HEK293 (cell line): ENCODE measurements at regions not wholly inside any gene's neighbourhood (a gene's known extent, or its start where the extent isn't known, plus 50 kb on each side); places are given as distances from the start of the nearest gene placed in this dataset.
"Not testable (repeated sequence)": the region's sequence is repeated elsewhere in the genome, so short reads cannot be mapped to it uniquely, and the experiment has no call there.

Source experiments
- CTCF ChIA-PET: fragments of 350-600 bp; formaldehyde crosslinking; extraction: SDS; loops from one replicate; lab custom pipeline; 2021; ENCODE audit warnings: antibody characterized with exemption; lab: Yijun Ruan, JAX
- POLR2A ChIA-PET: fragments of 300-600 bp; formaldehyde crosslinking; extraction: SDS; loops from one replicate; lab custom pipeline; 2020; ENCODE audit warnings: antibody characterized with exemption, inconsistent platforms; lab: Yijun Ruan, JAX
- H3K27ac ChIP-seq: fragments of 200-500 bp; sonication (Bioruptor generic); 2 replicates; pipeline ENCODE4 v1.5.1; 2014; ENCODE audit warnings: low read depth, low read length, control low read depth, inconsistent platforms; ENCODE audit errors: extremely low read depth
- H3K36me3 ChIP-seq, 2 experiments: fragments of 200-500 bp in 1 of 2; sonication (Bioruptor generic) in 1 of 2; 1 replicate in 1 of 2; 2 replicates in 1 of 2; pipeline ENCODE4 v1.5.1; 2014 to 2017; ENCODE audit warnings: inconsistent platforms in 2 of 2, low read length in 2 of 2; ENCODE audit not compliant: control insufficient read depth in 2 of 2, insufficient read depth in 1 of 2
- H3K4me1 ChIP-seq: fragments of 200-500 bp; sonication (Bioruptor generic); 2 replicates; pipeline ENCODE4 v1.5.1; 2014; ENCODE audit warnings: mild to moderate bottlenecking, low read length, inconsistent platforms; ENCODE audit not compliant: control insufficient read depth, insufficient read depth
- H3K4me3 ChIP-seq: 2 replicates; pipeline ENCODE4 v1.5.1; 2011; ENCODE audit warnings: low read depth, mild to moderate bottlenecking, control low read depth, low read length, moderate library complexity
- H3K9me3 ChIP-seq: fragments of 200-500 bp; sonication (Bioruptor generic); 2 replicates; pipeline ENCODE4 v1.5.1; 2014; ENCODE audit warnings: low read depth, low read length, inconsistent platforms; ENCODE audit not compliant: control insufficient read depth, insufficient read depth
- GLI2 ChIP-seq: fragments of 450-650 bp; formaldehyde crosslinking; IDR thresholded peaks from 2 replicates; pipeline ENCODE4; 2017; ENCODE audit warnings: missing biosample characterization, missing genetic modification characterization, low read depth, borderline replicate concordance
- KLF16 ChIP-seq: fragments of 450-650 bp; formaldehyde crosslinking; IDR thresholded peaks from 2 replicates; pipeline ENCODE4 v1.5.1; 2017; ENCODE audit warnings: missing biosample characterization, missing genetic modification characterization
- KLF7 ChIP-seq: fragments of 450-650 bp; formaldehyde crosslinking; IDR thresholded peaks from 2 replicates; pipeline ENCODE4 v1.5.1; 2016; ENCODE audit warnings: missing biosample characterization, missing genetic modification characterization, borderline replicate concordance
- SP3 ChIP-seq: fragments of 450-650 bp; formaldehyde crosslinking; IDR thresholded peaks from 2 replicates; pipeline ENCODE4 v1.5.1; 2016; ENCODE audit warnings: missing biosample characterization, missing genetic modification characterization
- SP7 ChIP-seq: fragments of 450-650 bp; formaldehyde crosslinking; IDR thresholded peaks from 2 replicates; pipeline ENCODE4 v1.5.1; 2016; ENCODE audit warnings: missing biosample characterization, missing genetic modification characterization
- TCF7L2 ChIP-seq: IDR thresholded peaks from 2 replicates; pipeline ENCODE4 v1.6.1; 2011; ENCODE audit warnings: low read depth, mild to moderate bottlenecking, inconsistent platforms, low read length, moderate library complexity, borderline replicate concordance
- ZFHX2 ChIP-seq: fragments of 450-650 bp; formaldehyde crosslinking; conservative IDR thresholded peaks from 2 replicates; pipeline ENCODE4 v1.5.1; 2016; ENCODE audit warnings: missing biosample characterization, missing genetic modification characterization
- ZFP37 ChIP-seq: fragments of 450-650 bp; formaldehyde crosslinking; IDR thresholded peaks from 2 replicates; pipeline ENCODE4 v1.5.1; 2016; ENCODE audit warnings: missing biosample characterization, missing genetic modification characterization
- ZNF10 ChIP-seq: fragments of 450-650 bp; formaldehyde crosslinking; IDR thresholded peaks from 2 replicates; pipeline ENCODE4 v1.5.1; 2017; ENCODE audit warnings: missing biosample characterization, missing genetic modification characterization
- ZNF2 ChIP-seq: fragments of 450-650 bp; formaldehyde crosslinking; IDR thresholded peaks from 2 replicates; pipeline ENCODE4 v1.5.1; 2016; ENCODE audit warnings: missing biosample characterization, missing genetic modification characterization
- ZNF302 ChIP-seq: fragments of 450-650 bp; formaldehyde crosslinking; IDR thresholded peaks from 2 replicates; pipeline ENCODE4 v1.5.1; 2016; ENCODE audit warnings: missing biosample characterization, missing genetic modification characterization, low read depth
- ZNF341 ChIP-seq: fragments of 450-650 bp; formaldehyde crosslinking; IDR thresholded peaks from 2 replicates; pipeline ENCODE4; 2016; ENCODE audit warnings: low read depth, missing biosample characterization, missing genetic modification characterization
- ZNF350 ChIP-seq: fragments of 450-650 bp; formaldehyde crosslinking; IDR thresholded peaks from 2 replicates; pipeline ENCODE4 v1.5.0; 2017; ENCODE audit warnings: missing biosample characterization, mild to moderate bottlenecking, missing genetic modification characterization
- ZNF366 ChIP-seq: fragments of 450-650 bp; formaldehyde crosslinking; conservative IDR thresholded peaks from 2 replicates; pipeline ENCODE4 v1.5.1; 2016; ENCODE audit warnings: missing biosample characterization, missing genetic modification characterization
- ZNF404 ChIP-seq: fragments of 450-650 bp; formaldehyde crosslinking; IDR thresholded peaks from 2 replicates; pipeline ENCODE4 v1.5.1; 2017; ENCODE audit warnings: missing biosample characterization, missing genetic modification characterization
- ZNF48 ChIP-seq: fragments of 450-650 bp; formaldehyde crosslinking; IDR thresholded peaks from 2 replicates; pipeline ENCODE4 v1.5.1; 2016; ENCODE audit warnings: missing biosample characterization, missing genetic modification characterization
- ZNF571 ChIP-seq: fragments of 450-650 bp; formaldehyde crosslinking; IDR thresholded peaks from 2 replicates; pipeline ENCODE4 v1.5.0; 2017; ENCODE audit warnings: missing biosample characterization, missing genetic modification characterization
- ZNF610 ChIP-seq: fragments of 450-650 bp; formaldehyde crosslinking; IDR thresholded peaks from 2 replicates; pipeline ENCODE4 v1.5.1; 2016; ENCODE audit warnings: missing biosample characterization, missing genetic modification characterization, borderline replicate concordance
- ZNF670 ChIP-seq: fragments of 450-650 bp; formaldehyde crosslinking; IDR thresholded peaks from 2 replicates; pipeline ENCODE4 v1.5.1; 2016; ENCODE audit warnings: missing biosample characterization, missing genetic modification characterization, low read depth
- TF ChIP-seq, protein P1 (sequence below): fragments of 450-650 bp; formaldehyde crosslinking; IDR thresholded peaks from 2 replicates; pipeline ENCODE4 v1.5.1; 2017; ENCODE audit warnings: missing biosample characterization, missing genetic modification characterization
- TF ChIP-seq, protein P2 (sequence below): fragments of 450-650 bp; formaldehyde crosslinking; IDR thresholded peaks from 2 replicates; pipeline ENCODE4 v1.5.1; 2016; ENCODE audit warnings: missing biosample characterization, missing genetic modification characterization, borderline replicate concordance
- TF ChIP-seq, protein P3 (sequence below): IDR thresholded peaks from 2 replicates; pipeline ENCODE4 v1.6.1; 2011; ENCODE audit warnings: mild to moderate bottlenecking, low read depth, low read length, borderline replicate concordance
- TF ChIP-seq, protein P4 (sequence below): fragments of 450-650 bp; formaldehyde crosslinking; conservative IDR thresholded peaks from 2 replicates; pipeline ENCODE4 v1.5.1; 2016; ENCODE audit warnings: low read depth, missing biosample characterization, missing genetic modification characterization

DNA sequence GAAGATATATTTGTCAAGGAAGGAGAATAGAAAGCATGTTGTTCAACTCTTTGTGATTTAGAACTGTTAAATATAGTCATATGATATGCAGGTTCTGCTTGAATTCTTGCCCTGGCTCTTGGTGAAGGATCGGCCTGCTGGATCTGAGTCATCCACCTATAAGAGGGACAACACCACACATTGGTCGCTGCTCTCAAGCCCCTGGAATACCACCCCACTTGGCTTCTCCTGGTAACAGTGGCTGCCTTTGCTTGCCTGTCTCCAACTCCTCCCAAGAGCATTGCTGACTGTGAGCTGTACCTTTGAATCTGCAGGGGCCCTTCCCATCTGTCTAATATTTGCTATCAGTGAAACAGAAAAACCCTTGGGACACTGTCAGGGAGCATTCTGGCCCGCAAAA is 78.9 kb upstream of the DGKG start:
- Histone ChIP-seq H3K27ac (no peak overlapping the region), H3K36me3 (no peaks in the 10 kb centered on the region), H3K9me3 (no peaks in the 10 kb centered on the region), H3K4me1 (no peaks in the 10 kb centered on the region), H3K4me3 (no peak overlapping the region)
- TF ChIP-seq TCF7L2 = no peak
- TF ChIP-seq GLI2 (tag by site-specific recombination) = no peak
- TF ChIP-seq SP7 = no peak
- TF ChIP-seq ZNF610 (tag by site-specific recombination) = no peak
- no peak for TF ChIP-seq KLF7
- TF ChIP-seq ZNF48 = no peak
- TF ChIP-seq, protein P1, sequence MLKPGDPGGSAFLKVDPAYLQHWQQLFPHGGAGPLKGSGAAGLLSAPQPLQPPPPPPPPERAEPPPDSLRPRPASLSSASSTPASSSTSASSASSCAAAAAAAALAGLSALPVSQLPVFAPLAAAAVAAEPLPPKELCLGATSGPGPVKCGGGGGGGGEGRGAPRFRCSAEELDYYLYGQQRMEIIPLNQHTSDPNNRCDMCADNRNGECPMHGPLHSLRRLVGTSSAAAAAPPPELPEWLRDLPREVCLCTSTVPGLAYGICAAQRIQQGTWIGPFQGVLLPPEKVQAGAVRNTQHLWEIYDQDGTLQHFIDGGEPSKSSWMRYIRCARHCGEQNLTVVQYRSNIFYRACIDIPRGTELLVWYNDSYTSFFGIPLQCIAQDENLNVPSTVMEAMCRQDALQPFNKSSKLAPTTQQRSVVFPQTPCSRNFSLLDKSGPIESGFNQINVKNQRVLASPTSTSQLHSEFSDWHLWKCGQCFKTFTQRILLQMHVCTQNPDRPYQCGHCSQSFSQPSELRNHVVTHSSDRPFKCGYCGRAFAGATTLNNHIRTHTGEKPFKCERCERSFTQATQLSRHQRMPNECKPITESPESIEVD (tag by site-specific recombination) = no peak
- TF ChIP-seq ZNF10 (tag by site-specific recombination) = no peak
- no peak for TF ChIP-seq KLF16 (tag by site-specific recombination)
- TF ChIP-seq ZNF2 (tag by site-specific recombination) = no peak
- no peak for TF ChIP-seq SP3 (tag by site-specific recombination)
- TF ChIP-seq, protein P2, sequence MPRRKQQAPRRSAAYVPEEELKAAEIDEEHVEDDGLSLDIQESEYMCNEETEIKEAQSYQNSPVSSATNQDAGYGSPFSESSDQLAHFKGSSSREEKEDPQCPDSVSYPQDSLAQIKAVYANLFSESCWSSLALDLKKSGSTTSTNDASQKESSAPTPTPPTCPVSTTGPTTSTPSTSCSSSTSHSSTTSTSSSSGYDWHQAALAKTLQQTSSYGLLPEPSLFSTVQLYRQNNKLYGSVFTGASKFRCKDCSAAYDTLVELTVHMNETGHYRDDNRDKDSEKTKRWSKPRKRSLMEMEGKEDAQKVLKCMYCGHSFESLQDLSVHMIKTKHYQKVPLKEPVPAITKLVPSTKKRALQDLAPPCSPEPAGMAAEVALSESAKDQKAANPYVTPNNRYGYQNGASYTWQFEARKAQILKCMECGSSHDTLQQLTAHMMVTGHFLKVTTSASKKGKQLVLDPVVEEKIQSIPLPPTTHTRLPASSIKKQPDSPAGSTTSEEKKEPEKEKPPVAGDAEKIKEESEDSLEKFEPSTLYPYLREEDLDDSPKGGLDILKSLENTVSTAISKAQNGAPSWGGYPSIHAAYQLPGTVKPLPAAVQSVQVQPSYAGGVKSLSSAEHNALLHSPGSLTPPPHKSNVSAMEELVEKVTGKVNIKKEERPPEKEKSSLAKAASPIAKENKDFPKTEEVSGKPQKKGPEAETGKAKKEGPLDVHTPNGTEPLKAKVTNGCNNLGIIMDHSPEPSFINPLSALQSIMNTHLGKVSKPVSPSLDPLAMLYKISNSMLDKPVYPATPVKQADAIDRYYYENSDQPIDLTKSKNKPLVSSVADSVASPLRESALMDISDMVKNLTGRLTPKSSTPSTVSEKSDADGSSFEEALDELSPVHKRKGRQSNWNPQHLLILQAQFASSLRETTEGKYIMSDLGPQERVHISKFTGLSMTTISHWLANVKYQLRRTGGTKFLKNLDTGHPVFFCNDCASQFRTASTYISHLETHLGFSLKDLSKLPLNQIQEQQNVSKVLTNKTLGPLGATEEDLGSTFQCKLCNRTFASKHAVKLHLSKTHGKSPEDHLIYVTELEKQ (tag by site-specific recombination) = no peak
- TF ChIP-seq ZNF302 (tag by site-specific recombination) = no peak
- no peak for TF ChIP-seq ZNF350 (tag by site-specific recombination)
- no peak for TF ChIP-seq ZNF366 (tag by site-specific recombination)
- TF ChIP-seq ZNF341 (tag by site-specific recombination) = no peak
- POLR2A ChIA-PET = no interaction called here
- CTCF ChIA-PET = no interaction called here

DNA sequence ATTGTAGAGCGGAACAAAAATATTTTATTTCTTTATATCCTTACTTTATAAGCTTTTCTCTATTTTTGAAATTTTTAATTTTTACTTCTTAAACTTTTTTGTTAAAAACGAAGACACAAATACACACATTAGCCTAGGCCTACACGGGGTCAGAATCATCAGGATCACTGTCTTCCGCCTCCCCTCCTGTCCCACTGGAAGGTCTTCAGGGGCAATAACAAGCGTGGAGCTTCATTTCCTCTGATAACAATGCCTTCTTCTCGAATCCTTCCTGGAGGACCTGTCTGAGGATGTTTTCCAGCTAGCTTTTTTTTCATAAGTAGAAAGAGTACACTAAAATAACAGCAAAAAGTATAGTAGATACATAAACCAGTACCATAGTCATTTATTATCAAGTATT is 77.7 kb upstream of the DGKG start:
- no peak for TF ChIP-seq ZNF404
- no peak for TF ChIP-seq ZFHX2 (tag by site-specific recombination)
- no peak for TF ChIP-seq ZNF571
- TF ChIP-seq, protein P3, sequence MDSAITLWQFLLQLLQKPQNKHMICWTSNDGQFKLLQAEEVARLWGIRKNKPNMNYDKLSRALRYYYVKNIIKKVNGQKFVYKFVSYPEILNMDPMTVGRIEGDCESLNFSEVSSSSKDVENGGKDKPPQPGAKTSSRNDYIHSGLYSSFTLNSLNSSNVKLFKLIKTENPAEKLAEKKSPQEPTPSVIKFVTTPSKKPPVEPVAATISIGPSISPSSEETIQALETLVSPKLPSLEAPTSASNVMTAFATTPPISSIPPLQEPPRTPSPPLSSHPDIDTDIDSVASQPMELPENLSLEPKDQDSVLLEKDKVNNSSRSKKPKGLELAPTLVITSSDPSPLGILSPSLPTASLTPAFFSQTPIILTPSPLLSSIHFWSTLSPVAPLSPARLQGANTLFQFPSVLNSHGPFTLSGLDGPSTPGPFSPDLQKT = no peak
- TF ChIP-seq ZFP37 (tag by site-specific recombination) = no peak
- no peak for TF ChIP-seq ZNF670
- TF ChIP-seq, protein P4, sequence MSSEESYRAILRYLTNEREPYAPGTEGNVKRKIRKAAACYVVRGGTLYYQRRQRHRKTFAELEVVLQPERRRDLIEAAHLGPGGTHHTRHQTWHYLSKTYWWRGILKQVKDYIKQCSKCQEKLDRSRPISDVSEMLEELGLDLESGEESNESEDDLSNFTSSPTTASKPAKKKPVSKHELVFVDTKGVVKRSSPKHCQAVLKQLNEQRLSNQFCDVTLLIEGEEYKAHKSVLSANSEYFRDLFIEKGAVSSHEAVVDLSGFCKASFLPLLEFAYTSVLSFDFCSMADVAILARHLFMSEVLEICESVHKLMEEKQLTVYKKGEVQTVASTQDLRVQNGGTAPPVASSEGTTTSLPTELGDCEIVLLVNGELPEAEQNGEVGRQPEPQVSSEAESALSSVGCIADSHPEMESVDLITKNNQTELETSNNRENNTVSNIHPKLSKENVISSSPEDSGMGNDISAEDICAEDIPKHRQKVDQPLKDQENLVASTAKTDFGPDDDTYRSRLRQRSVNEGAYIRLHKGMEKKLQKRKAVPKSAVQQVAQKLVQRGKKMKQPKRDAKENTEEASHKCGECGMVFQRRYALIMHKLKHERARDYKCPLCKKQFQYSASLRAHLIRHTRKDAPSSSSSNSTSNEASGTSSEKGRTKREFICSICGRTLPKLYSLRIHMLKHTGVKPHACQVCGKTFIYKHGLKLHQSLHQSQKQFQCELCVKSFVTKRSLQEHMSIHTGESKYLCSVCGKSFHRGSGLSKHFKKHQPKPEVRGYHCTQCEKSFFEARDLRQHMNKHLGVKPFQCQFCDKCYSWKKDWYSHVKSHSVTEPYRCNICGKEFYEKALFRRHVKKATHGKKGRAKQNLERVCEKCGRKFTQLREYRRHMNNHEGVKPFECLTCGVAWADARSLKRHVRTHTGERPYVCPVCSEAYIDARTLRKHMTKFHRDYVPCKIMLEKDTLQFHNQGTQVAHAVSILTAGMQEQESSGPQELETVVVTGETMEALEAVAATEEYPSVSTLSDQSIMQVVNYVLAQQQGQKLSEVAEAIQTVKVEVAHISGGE (tag by site-specific recombination) = no peak
- Histone ChIP-seq H3K9me3 (no peaks in the 10 kb centered on the region), H3K4me1 (no peaks in the 10 kb centered on the region), H3K36me3 (no peaks in the 10 kb centered on the region), H3K4me3 (no peak overlapping the region), H3K27ac (no peak overlapping the region)
- POLR2A ChIA-PET = no interaction called here
- CTCF ChIA-PET = no interaction called here

DNA sequence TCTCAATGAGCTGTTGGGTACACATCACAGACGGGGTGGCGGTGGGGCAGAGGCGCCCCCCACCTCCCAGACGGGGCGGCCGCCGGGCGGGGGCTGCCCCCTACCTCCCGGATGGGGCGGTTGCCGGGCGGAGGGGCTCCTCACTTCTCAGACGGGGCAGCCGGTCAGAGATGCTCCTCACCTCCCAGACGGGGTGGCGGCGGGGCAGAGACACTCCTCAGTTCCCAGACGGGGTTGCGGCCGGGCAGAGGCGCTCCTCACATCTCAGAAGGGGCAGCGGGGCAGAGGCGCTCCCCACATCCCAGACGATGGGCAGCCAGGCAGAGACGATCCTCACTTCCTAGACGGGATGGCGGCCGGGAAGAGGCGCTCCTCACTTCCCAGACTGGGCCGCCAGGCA is 73.3 kb upstream of the DGKG start:
- H3K9me3 ChIP-seq, POLR2A ChIA-PET, H3K4me1 ChIP-seq, H3K4me3 ChIP-seq, H3K27ac ChIP-seq, H3K36me3 ChIP-seq, CTCF ChIA-PET: not testable (repeated sequence)
